ENCODE measurements at regions not wholly inside any gene's neighbourhood (a gene's known extent, or its start where the extent isn't known, plus 50 kb on each side); places are given as distances from the start of the nearest gene placed in this dataset.
A peak's percentile ranks its signal among the peaks of the same experiment; 100 is the strongest.

DNA sequence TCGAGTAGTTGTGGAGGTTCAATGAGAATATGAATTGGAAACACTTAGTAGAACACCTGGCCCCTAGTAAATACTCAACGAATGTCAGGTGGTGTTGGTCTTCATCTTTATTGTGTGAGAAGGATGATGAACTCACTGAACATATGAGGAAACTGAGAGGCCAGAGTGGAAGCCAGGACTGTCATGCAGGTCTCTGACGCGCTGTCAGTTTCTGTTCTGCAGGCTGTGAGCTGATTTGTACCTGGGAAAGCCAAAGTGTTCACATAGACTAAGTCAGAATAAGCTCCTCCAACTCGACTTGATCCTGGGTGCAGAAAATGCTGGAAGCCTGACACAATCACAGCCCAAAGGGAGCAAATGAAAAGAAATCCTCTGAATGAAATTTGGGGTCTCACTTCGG is 222.2 kb downstream of the LY86 start:
- H3K4me3 ChIP-seq (replicated peaks in 1 of 3; ENCODE audit: insufficient read depth in 1 of 3, low read depth in 1 of 3, low read length in 3 of 3): peak overlapping the region in 2 of 3 experiments; percentile 24 to 69
- peak overlapping the region; percentile 78 for H3K4me2 ChIP-seq (ENCODE audit: insufficient read depth, low read length)
- no peak for DNase-seq (ENCODE audit: low read depth, low spot score)
- peak overlapping the region; percentile 63 for H2AFZ ChIP-seq (ENCODE audit: low read depth, low read length)
- BruUV-seq (replicated peaks): TSS peak; percentile 90
- H3K27ac ChIP-seq (ENCODE audit: insufficient read depth, low read depth, low read length): peak overlapping the region; percentile 91
- FAIRE-seq: no peak
- H3K9me3 ChIP-seq (replicated peaks; ENCODE audit: control insufficient read depth, insufficient read depth, low read length): no peaks in the 10 kb centered on the region
- H3K27me3 ChIP-seq (ENCODE audit: control insufficient read depth in 2 of 2, insufficient read depth in 2 of 2, low read length in 2 of 2): peaks cover 2 to 12% of the 10 kb centered on the region in 2 experiments
- intact Hi-C loops (cut with micrococcal nuclease): loop anchor here (1.0 to 2.0 kb wide), 10 partner anchors 16 to 502 kb away; partner anchors contain the start of genes RREB1 and SSR1
- H3K79me2 ChIP-seq (ENCODE audit: control insufficient read depth, insufficient read depth, low read length): no peaks in the 10 kb centered on the region
- ChIA-PET POLR2A (interaction anchor here (0.6 to 1.6 kb wide), 2 partner anchors 11 to 15 kb away, joined by 3 to 4 read pairs; no protein-coding TSS in a partner anchor), CTCF (interaction anchor here (0.9 to 2.3 kb wide), 8 partner anchors 10 to 114 kb away, joined by 3 to 13 read pairs (median 6); no protein-coding TSS in a partner anchor)
- dilution Hi-C loops (cut with MboI; ENCODE audit: extremely low pct_ligation_motif_present, low sequenced_read_pairs): no loop called here
- no peaks in the 10 kb centered on the region for H3K9me1 ChIP-seq (replicated peaks; ENCODE audit: control insufficient read depth, extremely low read depth, insufficient read depth, low read length)
- TF ChIP-seq MYC (IDR thresholded peaks at IDR 0.05; ENCODE audit: low read depth, low read length): no peak
- no peak for TF ChIP-seq EZH2 (IDR thresholded peaks at IDR 0.05; ENCODE audit: borderline replicate concordance, low read depth, low read length, severe bottlenecking)
- no peak for TF ChIP-seq JUN (IDR thresholded peaks at IDR 0.05; ENCODE audit: borderline replicate concordance, insufficient read depth, insufficient read length, low read depth)
- TF ChIP-seq GATA2 (IDR thresholded peaks at IDR 0.05; ENCODE audit: insufficient read depth, insufficient read length, low read depth, low read length): no peak
- TF ChIP-seq POLR2AphosphoS5 (IDR thresholded peaks at IDR 0.05; ENCODE audit: insufficient read depth, low read depth, low read length): no peak
- TF ChIP-seq, protein P1, sequence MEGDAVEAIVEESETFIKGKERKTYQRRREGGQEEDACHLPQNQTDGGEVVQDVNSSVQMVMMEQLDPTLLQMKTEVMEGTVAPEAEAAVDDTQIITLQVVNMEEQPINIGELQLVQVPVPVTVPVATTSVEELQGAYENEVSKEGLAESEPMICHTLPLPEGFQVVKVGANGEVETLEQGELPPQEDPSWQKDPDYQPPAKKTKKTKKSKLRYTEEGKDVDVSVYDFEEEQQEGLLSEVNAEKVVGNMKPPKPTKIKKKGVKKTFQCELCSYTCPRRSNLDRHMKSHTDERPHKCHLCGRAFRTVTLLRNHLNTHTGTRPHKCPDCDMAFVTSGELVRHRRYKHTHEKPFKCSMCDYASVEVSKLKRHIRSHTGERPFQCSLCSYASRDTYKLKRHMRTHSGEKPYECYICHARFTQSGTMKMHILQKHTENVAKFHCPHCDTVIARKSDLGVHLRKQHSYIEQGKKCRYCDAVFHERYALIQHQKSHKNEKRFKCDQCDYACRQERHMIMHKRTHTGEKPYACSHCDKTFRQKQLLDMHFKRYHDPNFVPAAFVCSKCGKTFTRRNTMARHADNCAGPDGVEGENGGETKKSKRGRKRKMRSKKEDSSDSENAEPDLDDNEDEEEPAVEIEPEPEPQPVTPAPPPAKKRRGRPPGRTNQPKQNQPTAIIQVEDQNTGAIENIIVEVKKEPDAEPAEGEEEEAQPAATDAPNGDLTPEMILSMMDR (IDR thresholded peaks at IDR 0.05; ENCODE audit: extremely low read depth in 1 of 2, insufficient read depth in 1 of 2, low read depth in 1 of 2, low read length in 2 of 2): no peak
- no peak for TF ChIP-seq FOS (IDR thresholded peaks at IDR 0.05; ENCODE audit: borderline replicate concordance, insufficient read depth, low read length)
- TF ChIP-seq, protein P2, sequence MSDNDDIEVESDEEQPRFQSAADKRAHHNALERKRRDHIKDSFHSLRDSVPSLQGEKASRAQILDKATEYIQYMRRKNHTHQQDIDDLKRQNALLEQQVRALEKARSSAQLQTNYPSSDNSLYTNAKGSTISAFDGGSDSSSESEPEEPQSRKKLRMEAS (IDR thresholded peaks at IDR 0.05; ENCODE audit: insufficient read depth, insufficient read length): no peak
- no peak for TF ChIP-seq POLR2A (IDR thresholded peaks at IDR 0.05; ENCODE audit: low read depth, low read length)
- H3K36me3 ChIP-seq (ENCODE audit: control insufficient read depth in 2 of 2, extremely low read depth in 1 of 2, insufficient read depth in 2 of 2, low read length in 2 of 2): no peaks in the 10 kb centered on the region
- H3K4me1 ChIP-seq (ENCODE audit: control insufficient read depth, extremely low read depth, insufficient read depth, low read length): peaks cover 17% of the 10 kb centered on the region
- H4K20me1 ChIP-seq (replicated peaks; ENCODE audit: control insufficient read depth, extremely low read depth, insufficient read depth, low read length): no peaks in the 10 kb centered on the region
- peak overlapping the region; percentile 77 for H3K9ac ChIP-seq (replicated peaks; ENCODE audit: extremely low read depth, insufficient read depth, low read length)
